ENCODE measurements at regions not wholly inside any gene's neighbourhood (a gene's known extent, or its start where the extent isn't known, plus 50 kb on each side); places are given as distances from the start of the nearest gene placed in this dataset.
"Not testable (repeated sequence)": the region's sequence is repeated elsewhere in the genome, so short reads cannot be mapped to it uniquely, and the experiment has no call there.

- no peak for DNase-seq (ENCODE audit: low read depth in 1 of 2, low spot score in 1 of 2)
- in situ Hi-C loops (cut with HindIII; ENCODE audit: low pct_unique_long_range_greater_than_20kb, low sequenced_read_pairs) = no loop called here
- TF ChIP-seq JUND (IDR thresholded peaks at IDR 0.05; ENCODE audit: low read depth) = no peak
These were observed 98.9 kb upstream of the NANOS1 start for GRCh38 chr10:118930614-118931013.

DNA sequence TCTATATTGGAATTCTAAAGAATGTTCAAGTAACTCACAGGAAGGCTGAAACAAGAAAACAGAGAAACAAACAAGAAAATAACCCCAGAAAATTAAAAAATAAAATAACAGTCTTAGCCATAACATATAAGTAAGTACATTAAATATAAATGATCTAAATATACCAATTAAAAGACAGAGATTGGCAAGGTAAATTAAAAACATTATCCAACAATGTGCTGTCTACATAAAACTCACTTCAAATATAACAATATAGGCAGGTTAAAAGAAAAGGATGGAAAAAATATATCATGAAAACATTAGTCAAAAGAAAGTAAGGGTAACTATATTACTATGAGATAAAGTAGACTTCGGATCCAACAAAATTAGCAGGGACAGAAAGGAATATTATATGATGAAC, 98.1 kb upstream of the NANOS1 start:
- in situ Hi-C loops (cut with HindIII; ENCODE audit: low pct_unique_long_range_greater_than_20kb, low sequenced_read_pairs) = no loop called here
- no peak for DNase-seq (ENCODE audit: low read depth in 1 of 2, low spot score in 1 of 2)
- TF ChIP-seq JUND (IDR thresholded peaks at IDR 0.05; ENCODE audit: low read depth) = no peak

- in situ Hi-C loops (cut with HindIII; ENCODE audit: low pct_unique_long_range_greater_than_20kb, low sequenced_read_pairs); DNase-seq (ENCODE audit: low read depth in 1 of 2, low spot score in 1 of 2): not testable (repeated sequence)
These were observed 97.4 kb upstream of the NANOS1 start for GRCh38 chr10:118932154-118932553.

GRCh38 chr10:118937226-118937625, 92.3 kb upstream of the NANOS1 start:
- TF ChIP-seq JUND (IDR thresholded peaks at IDR 0.05; ENCODE audit: low read depth) = no peak
- no peak for DNase-seq (ENCODE audit: low read depth in 1 of 2, low spot score in 1 of 2)
- in situ Hi-C loops (cut with HindIII; ENCODE audit: low pct_unique_long_range_greater_than_20kb, low sequenced_read_pairs) = no loop called here

GRCh38 chr10:118939211-118940007, 90.1 kb upstream of the NANOS1 start:
- DNase-seq (ENCODE audit: low read depth in 1 of 2, low spot score in 1 of 2) = no peak
- in situ Hi-C loops (cut with HindIII; ENCODE audit: low pct_unique_long_range_greater_than_20kb, low sequenced_read_pairs) = no loop called here
- no peak for TF ChIP-seq JUND (IDR thresholded peaks at IDR 0.05; ENCODE audit: low read depth)

- DNase-seq (ENCODE audit: low read depth in 1 of 2, low spot score in 1 of 2) = no peak
- TF ChIP-seq JUND (IDR thresholded peaks at IDR 0.05; ENCODE audit: low read depth) = no peak
- in situ Hi-C loops (cut with HindIII; ENCODE audit: low pct_unique_long_range_greater_than_20kb, low sequenced_read_pairs) = no loop called here
These were observed 89.1 kb upstream of the NANOS1 start for GRCh38 chr10:118940386-118940785.

- in situ Hi-C loops (cut with HindIII; ENCODE audit: low pct_unique_long_range_greater_than_20kb, low sequenced_read_pairs) = no loop called here
- no peak for DNase-seq (ENCODE audit: low read depth in 1 of 2, low spot score in 1 of 2)
- no peak for TF ChIP-seq JUND (IDR thresholded peaks at IDR 0.05; ENCODE audit: low read depth)
These were observed 86.3 kb upstream of the NANOS1 start for GRCh38 chr10:118943253-118943652.

- TF ChIP-seq JUND (IDR thresholded peaks at IDR 0.05; ENCODE audit: low read depth) = no peak
- in situ Hi-C loops (cut with HindIII; ENCODE audit: low pct_unique_long_range_greater_than_20kb, low sequenced_read_pairs) = no loop called here
- DNase-seq (ENCODE audit: low read depth in 1 of 2, low spot score in 1 of 2) = no peak
These were observed 84.4 kb upstream of the NANOS1 start for GRCh38 chr10:118944959-118945633.

GRCh38 chr10:118948786-118949185, 80.7 kb upstream of the NANOS1 start:
- in situ Hi-C loops (cut with HindIII; ENCODE audit: low pct_unique_long_range_greater_than_20kb, low sequenced_read_pairs) = no loop called here
- no peak for DNase-seq (ENCODE audit: low read depth in 1 of 2, low spot score in 1 of 2)
- TF ChIP-seq JUND (IDR thresholded peaks at IDR 0.05; ENCODE audit: low read depth) = no peak

DNA sequence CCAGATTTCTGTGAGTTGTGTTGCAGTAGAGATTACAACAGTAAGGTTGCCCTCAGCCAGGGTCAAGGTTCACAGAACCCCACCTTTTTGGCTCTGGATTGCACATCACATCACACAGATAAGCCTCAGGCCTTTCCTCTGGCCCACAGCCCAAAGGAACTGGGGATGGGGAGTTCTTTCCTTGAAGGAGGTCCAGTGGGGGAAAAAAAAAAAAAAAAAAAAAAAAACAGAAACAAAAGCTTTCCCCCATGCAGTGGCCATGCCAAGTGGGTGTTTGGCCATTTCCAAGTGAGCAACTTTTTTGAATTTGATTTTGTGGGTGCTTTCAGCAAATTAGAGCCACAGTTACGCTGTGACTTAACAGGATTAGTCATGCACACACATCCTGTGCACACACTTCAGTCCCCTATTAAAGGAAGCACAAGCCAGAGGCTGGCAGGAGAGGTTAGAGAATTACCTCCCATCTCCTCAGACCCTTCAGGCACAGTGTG, 79.3 kb upstream of the NANOS1 start:
- in situ Hi-C loops (cut with HindIII; ENCODE audit: low pct_unique_long_range_greater_than_20kb, low sequenced_read_pairs) = no loop called here
- no peak for TF ChIP-seq JUND (IDR thresholded peaks at IDR 0.05; ENCODE audit: low read depth)
- no peak for DNase-seq (ENCODE audit: low read depth in 1 of 2, low spot score in 1 of 2)

DNA sequence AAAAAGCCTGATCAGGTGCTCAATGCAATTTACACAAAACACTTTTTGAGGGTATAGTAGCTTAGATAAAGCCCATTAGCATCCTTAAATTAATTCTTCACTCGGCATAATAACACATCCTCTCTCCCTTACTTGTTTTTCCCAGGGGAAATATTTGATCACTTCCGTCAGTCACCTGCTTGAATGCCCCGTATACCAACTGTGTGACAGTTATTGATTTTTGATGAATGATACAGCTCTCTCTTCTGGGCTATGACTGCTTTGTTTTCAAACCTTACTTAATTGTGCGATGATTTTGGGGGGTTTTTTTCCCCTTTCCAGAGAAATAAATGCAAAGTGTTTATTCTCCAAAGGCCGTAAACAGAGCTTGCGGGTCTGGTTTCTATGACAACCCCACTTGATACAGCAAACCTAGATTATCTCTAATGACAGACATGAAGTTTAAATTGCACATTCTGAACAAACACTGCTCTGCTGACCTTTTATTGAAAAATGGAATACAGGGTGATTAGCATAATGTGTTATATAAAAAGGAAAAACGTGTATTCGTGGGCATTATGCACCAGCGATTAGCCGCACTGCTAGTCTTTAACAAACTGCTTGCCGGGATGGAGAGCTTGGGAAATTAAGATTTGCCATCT, 78.4 kb upstream of the NANOS1 start:
- no peak for TF ChIP-seq JUND (IDR thresholded peaks at IDR 0.05; ENCODE audit: low read depth)
- in situ Hi-C loops (cut with HindIII; ENCODE audit: low pct_unique_long_range_greater_than_20kb, low sequenced_read_pairs) = no loop called here
- no peak for DNase-seq (ENCODE audit: low read depth in 1 of 2, low spot score in 1 of 2)

DNA sequence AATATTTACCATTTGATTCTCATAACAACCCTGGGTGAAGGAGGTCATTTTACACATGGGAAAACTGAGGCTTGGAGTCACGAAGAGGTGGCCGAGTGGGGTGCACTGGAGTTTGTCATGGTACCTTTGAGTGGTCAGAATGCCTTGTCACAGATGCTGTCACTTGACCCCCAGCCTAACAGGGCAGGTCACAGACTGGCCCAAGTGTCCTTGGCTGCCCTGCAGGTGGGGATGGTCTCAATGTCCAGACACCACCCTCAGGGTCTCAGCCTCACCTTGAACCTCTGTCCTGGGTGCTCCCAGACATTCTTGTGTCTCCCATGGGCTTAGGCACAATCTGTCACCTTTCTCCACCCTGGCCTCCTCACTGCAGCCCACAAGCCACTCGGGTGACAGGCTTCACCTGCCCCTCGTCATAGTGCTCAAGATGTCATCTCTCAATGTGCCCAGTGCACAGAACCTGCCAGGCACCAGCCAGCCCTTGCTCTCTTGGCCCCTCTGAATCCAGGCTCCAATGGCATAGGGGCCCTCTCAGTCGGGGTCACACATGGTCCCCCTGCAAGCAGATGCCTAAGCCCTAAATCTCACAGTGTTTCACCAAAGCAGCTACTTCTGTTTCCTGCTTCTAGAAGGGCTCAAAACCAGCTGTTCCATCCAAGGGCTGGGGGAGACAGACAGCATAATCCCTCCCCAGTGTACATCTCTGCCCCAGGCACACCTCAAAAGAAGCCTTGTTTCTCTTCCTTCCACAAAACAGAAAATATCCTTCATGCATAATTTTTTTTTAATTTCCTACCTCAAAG, 76.8 kb upstream of the NANOS1 start:
- in situ Hi-C loops (cut with HindIII; ENCODE audit: low pct_unique_long_range_greater_than_20kb, low sequenced_read_pairs) = no loop called here
- DNase-seq (ENCODE audit: low read depth in 1 of 2, low spot score in 1 of 2) = no peak
- TF ChIP-seq JUND (IDR thresholded peaks at IDR 0.05; ENCODE audit: low read depth) = no peak
